H1 (cell line): ENCODE measurements at regions not wholly inside any gene's neighbourhood (a gene's known extent, or its start where the extent isn't known, plus 50 kb on each side); places are given as distances from the start of the nearest gene placed in this dataset.

Experiments used
- CTCF ChIA-PET: fragments of 300-600 bp; sonication (Branson Sonifier 250); formaldehyde crosslinking; loops from one replicate; lab custom pipeline; 2021; ENCODE audit not compliant: partially characterized antibody; lab: Charles Lee
- POLR2A ChIA-PET: fragments of 300-600 bp; sonication (Branson Sonifier 250); formaldehyde crosslinking; loops from one replicate; lab custom pipeline; 2021; ENCODE audit warnings: inconsistent platforms; ENCODE audit not compliant: partially characterized antibody; lab: Charles Lee
- DNase-seq, 2 experiments: peaks; one replicate each; pipeline versions ENCODE4 v3.0.0 to v3.0.0-alpha.2; 2010 to 2022; ENCODE audit warnings: low spot score in 2 of 2, low read depth in 1 of 2, mixed read lengths in 1 of 2
- FAIRE-seq: peaks from 2 replicates; lab custom pipeline; 2011; peaks lifted over from hg19 to GRCh38; lab: Jason Lieb, UNC
- H2AFZ ChIP-seq: 2 replicates; pipeline ENCODE4 v1.8.1; 2012; ENCODE audit warnings: low read length, inconsistent platforms
- H2AK5ac ChIP-seq: 2 replicates; pipeline ENCODE4 v1.6.1; 2013; ENCODE audit warnings: low read depth, low read length
- H2BK120ac ChIP-seq: replicated peaks from 2 replicates; pipeline ENCODE3; 2013; ENCODE audit warnings: low read depth, low read length, inconsistent platforms
- H2BK12ac ChIP-seq: 2 replicates; pipeline ENCODE4 v1.6.1; 2013; ENCODE audit warnings: low read depth, low read length
- H2BK15ac ChIP-seq: 2 replicates; pipeline ENCODE4 v1.6.1; 2013; ENCODE audit warnings: low read length
- H2BK20ac ChIP-seq: 2 replicates; pipeline ENCODE4 v1.6.1; 2013; ENCODE audit warnings: low read length
- H2BK5ac ChIP-seq: 2 replicates; pipeline ENCODE4 v1.6.1; 2013; ENCODE audit warnings: low read depth, low read length
- H3K14ac ChIP-seq: 2 replicates; pipeline ENCODE4 v1.6.1; 2013; ENCODE audit warnings: inconsistent platforms; ENCODE audit not compliant: insufficient read length
- H3K18ac ChIP-seq: 2 replicates; pipeline ENCODE4 v1.6.1; 2013; ENCODE audit warnings: low read length; ENCODE audit errors: extremely low read depth
- H3K23ac ChIP-seq: 2 replicates; pipeline ENCODE4 v1.6.1; 2013; ENCODE audit warnings: inconsistent platforms; ENCODE audit not compliant: insufficient read length
- H3K23me2 ChIP-seq: 2 replicates; pipeline ENCODE4 v1.6.1; 2013; ENCODE audit warnings: low read depth, low read length
- H3K27ac ChIP-seq: 2 replicates; pipeline ENCODE4 v1.6.1; 2011; ENCODE audit warnings: low read depth, low read length, inconsistent platforms
- H3K27me3 ChIP-seq, 4 experiments: replicated peaks in 1 of 4; 1 replicate in 1 of 4; 2 replicates in 3 of 4; pipeline versions ENCODE4 v1.6.1 to v1.8.1; 2011 to 2013; ENCODE audit warnings: low read length in 3 of 4, mild to moderate bottlenecking in 3 of 4, inconsistent platforms in 2 of 4, mixed read lengths in 2 of 4, moderate library complexity in 1 of 4; ENCODE audit not compliant: control insufficient read depth in 3 of 4, insufficient read depth in 3 of 4; ENCODE audit errors: extremely low read depth in 1 of 4
- H3K36me3 ChIP-seq, 4 experiments: 2 replicates each; pipeline versions ENCODE4 v1.6.1 to v1.8.1; 2011 to 2013; ENCODE audit warnings: mild to moderate bottlenecking in 4 of 4, low read length in 3 of 4, moderate library complexity in 2 of 4, control low read depth in 1 of 4, inconsistent platforms in 1 of 4; ENCODE audit not compliant: insufficient read depth in 4 of 4, control insufficient read depth in 2 of 4
- H3K4ac ChIP-seq: replicated peaks from 2 replicates; pipeline ENCODE3; 2013; ENCODE audit warnings: low read length, low read depth, mixed read lengths, inconsistent platforms; ENCODE audit not compliant: insufficient read length
- H3K4me1 ChIP-seq, 4 experiments: replicated peaks in 1 of 4; 1 replicate in 1 of 4; 2 replicates in 3 of 4; pipeline versions ENCODE4 v1.6.1 to v1.8.1; 2011 to 2013; ENCODE audit warnings: low read length in 3 of 4, inconsistent platforms in 2 of 4, mixed read lengths in 1 of 4; ENCODE audit not compliant: insufficient read depth in 4 of 4, control insufficient read depth in 3 of 4
- H3K4me2 ChIP-seq, 2 experiments: 2 replicates each; pipeline versions ENCODE4 v1.6.1 to v1.8.1; 2011 to 2013; ENCODE audit warnings: low read depth in 2 of 2, low read length in 2 of 2, control low read depth in 1 of 2, inconsistent platforms in 1 of 2, mild to moderate bottlenecking in 1 of 2; ENCODE audit not compliant: insufficient read depth in 1 of 2
- H3K4me3 ChIP-seq, 4 experiments: fragments of 200-600, 300-600 bp in 1 of 4; sonication (generic), shearing (Covaris generic), sonication (Bioruptor Twin) in 1 of 4; 2 replicates each; pipeline versions ENCODE4 v1.5.1 to v1.8.1; 2011 to 2016; ENCODE audit warnings: low read length in 4 of 4, low read depth in 3 of 4, control low read depth in 2 of 4, inconsistent platforms in 2 of 4, mild to moderate bottlenecking in 2 of 4, mixed read lengths in 1 of 4, moderate library complexity in 1 of 4; ENCODE audit not compliant: insufficient read depth in 2 of 4; ENCODE audit errors: extremely low read depth in 1 of 4
- H3K56ac ChIP-seq: replicated peaks from 2 replicates; pipeline ENCODE3; 2013; ENCODE audit warnings: low read depth, mild to moderate bottlenecking, mixed read lengths, low read length, inconsistent platforms; ENCODE audit not compliant: insufficient read length
- H3K79me1 ChIP-seq: 2 replicates; pipeline ENCODE4 v1.6.1; 2013; ENCODE audit warnings: low read depth, low read length, control low read depth
- H3K79me2 ChIP-seq, 2 experiments: 2 replicates each; pipeline versions ENCODE4 v1.6.1 to v1.8.1; 2012 to 2013; ENCODE audit warnings: low read length in 2 of 2, mild to moderate bottlenecking in 2 of 2, inconsistent platforms in 1 of 2; ENCODE audit not compliant: insufficient read depth in 2 of 2, control insufficient read depth in 1 of 2
- H3K9ac ChIP-seq, 4 experiments: replicated peaks in 1 of 4; 1 replicate in 1 of 4; 2 replicates in 3 of 4; pipeline versions ENCODE4 v1.6.1 to v1.8.1; 2011 to 2013; ENCODE audit warnings: low read depth in 3 of 4, low read length in 3 of 4, control low read depth in 2 of 4, mild to moderate bottlenecking in 2 of 4, moderate library complexity in 2 of 4, inconsistent platforms in 1 of 4; ENCODE audit errors: extremely low read depth in 1 of 4
- H3K9me3 ChIP-seq, 2 experiments: 2 replicates each; pipeline versions ENCODE4 v1.6.1 to v1.8.1; 2012 to 2013; ENCODE audit warnings: mild to moderate bottlenecking in 2 of 2, moderate library complexity in 2 of 2, control low read depth in 1 of 2, inconsistent platforms in 1 of 2, low read depth in 1 of 2, low read length in 1 of 2, mixed read lengths in 1 of 2; ENCODE audit not compliant: insufficient read depth in 2 of 2
- H4K20me1 ChIP-seq, 2 experiments: replicated peaks in 1 of 2; 2 replicates each; pipeline versions ENCODE3 to v1.8.1; 2011 to 2013; ENCODE audit warnings: inconsistent platforms in 2 of 2, low read length in 2 of 2, mild to moderate bottlenecking in 1 of 2; ENCODE audit not compliant: insufficient read depth in 2 of 2, control insufficient read depth in 1 of 2
- H4K5ac ChIP-seq: 2 replicates; pipeline ENCODE4 v1.6.1; 2013; ENCODE audit warnings: low read length, low read depth, mixed read lengths, inconsistent platforms; ENCODE audit not compliant: insufficient read length
- H4K8ac ChIP-seq: 2 replicates; pipeline ENCODE4 v1.8.0; 2013; ENCODE audit warnings: mild to moderate bottlenecking, moderate library complexity, low read length, inconsistent platforms; ENCODE audit not compliant: insufficient read depth; ENCODE audit errors: extremely low read depth
- H4K91ac ChIP-seq: replicated peaks from 2 replicates; pipeline ENCODE3; 2013; ENCODE audit warnings: low read length, mixed read lengths, inconsistent platforms; ENCODE audit not compliant: insufficient read length
- BCL11A ChIP-seq, 2 experiments: IDR thresholded peaks; one replicate each; pipeline ENCODE4 v1.6.1; 2011; ENCODE audit warnings: low read depth in 2 of 2, low read length in 2 of 2, mild to moderate bottlenecking in 2 of 2
- CHD1 ChIP-seq: IDR thresholded peaks from 2 replicates; pipeline ENCODE4 v1.6.1; 2012; ENCODE audit warnings: low read depth, low read length, improper control_type of control experiment
- FOSL1 ChIP-seq: IDR thresholded peaks from 2 replicates; pipeline ENCODE4 v1.6.1; 2011; ENCODE audit warnings: mild to moderate bottlenecking, low read depth, low read length, moderate library complexity; ENCODE audit not compliant: insufficient read depth
- GTF2F1 ChIP-seq: IDR thresholded peaks from 2 replicates; pipeline ENCODE4 v1.6.1; 2012; ENCODE audit warnings: low read depth, low read length, improper control_type of control experiment, borderline replicate concordance
- KDM5A ChIP-seq: fragments of 200-600 bp; IDR thresholded peaks from 2 replicates; pipeline ENCODE4 v1.7.1; 2012; ENCODE audit warnings: mild to moderate bottlenecking, low read length, inconsistent platforms, mixed read lengths
- NRF1 ChIP-seq: IDR thresholded peaks from 2 replicates; pipeline ENCODE4 v1.6.1; 2011; ENCODE audit warnings: mild to moderate bottlenecking, low read depth, low read length, improper control_type of control experiment
- POLR2AphosphoS5 ChIP-seq: IDR thresholded peaks from 2 replicates; pipeline ENCODE4 v1.6.1; 2011; ENCODE audit warnings: low read depth, low read length
- RFX5 ChIP-seq: IDR thresholded peaks from 2 replicates; pipeline ENCODE4 v1.6.1; 2011; ENCODE audit warnings: low read depth, low read length, improper control_type of control experiment, borderline replicate concordance
- TAF1 ChIP-seq: IDR thresholded peaks from 2 replicates; pipeline ENCODE4 v1.6.1; 2011; ENCODE audit warnings: mild to moderate bottlenecking, low read depth, low read length
- TEAD4 ChIP-seq: IDR thresholded peaks from 2 replicates; pipeline ENCODE4 v1.6.1; 2012; ENCODE audit warnings: low read depth, low read length, inconsistent platforms, mixed read lengths
- WGBS, 2 experiments: shearing (Covaris generic) in 1 of 2; methylation state at CpG; one replicate each; pipeline versions ENCODE4 v1.1.6 to v1.1.7; 2013 to 2015; ENCODE audit warnings: low lambda C conversion rate in 2 of 2, mixed read lengths in 2 of 2, inconsistent platforms in 1 of 2, low coverage in 1 of 2, missing lambda C conversion rate in 1 of 2; ENCODE audit not compliant: insufficient replicate concordance in 2 of 2, insufficient coverage in 1 of 2, insufficient read length in 1 of 2; ENCODE audit errors: extremely low coverage in 1 of 2, missing lambda C conversion rate in 1 of 2; 5-methylcytosine and 5-hydroxymethylcytosine counted together

DNA sequence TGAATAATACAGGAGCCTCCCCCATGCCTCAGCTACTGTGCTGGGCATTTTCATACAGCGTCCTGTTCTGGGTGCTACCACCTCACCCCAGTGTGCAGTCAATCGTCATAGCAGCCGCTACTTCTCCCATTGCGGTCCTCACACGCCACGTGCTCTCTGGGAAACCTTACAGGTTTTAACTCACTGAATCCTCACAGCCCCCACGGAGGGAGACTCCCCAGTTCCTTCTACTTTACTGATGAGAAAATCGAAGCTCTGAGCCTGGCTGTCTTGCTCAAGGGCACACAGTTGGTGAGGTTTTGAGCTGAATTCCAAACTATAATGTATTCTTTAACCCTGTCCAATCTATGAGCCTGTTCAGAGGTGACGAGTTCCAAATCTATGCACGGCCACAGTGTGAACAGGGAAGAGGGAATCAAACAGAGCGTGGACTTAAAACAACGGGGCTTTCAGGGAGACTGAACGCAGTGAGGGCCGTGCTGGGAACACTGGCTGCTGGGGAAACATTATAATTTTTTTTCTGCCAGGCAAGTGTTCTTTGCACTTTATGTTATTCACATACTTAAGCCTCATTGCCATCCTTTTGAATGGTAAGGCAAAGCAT lies 421.5 kb downstream of the BRD1 start:
- Histone ChIP-seq H4K5ac (no peak overlapping the region), H3K4me1 (no peaks in the 10 kb centered on the region), H3K9me3 (no peaks in the 10 kb centered on the region; a peak in 1 of 4 replicates), H3K27ac (no peak overlapping the region), H4K20me1 (no peaks in the 10 kb centered on the region), H3K4me2 (no peak overlapping the region), H3K9ac (no peak overlapping the region), H3K23me2 (no peaks in the 10 kb centered on the region; the same call in 1 of the 2 replicates), H2AK5ac (no peak overlapping the region), H3K27me3 (no peaks in the 10 kb centered on the region), H3K4me3 (no peak overlapping the region), H3K14ac (no peak overlapping the region), H2AFZ (no peak overlapping the region), H2BK5ac (no peak overlapping the region), H3K23ac (no peak overlapping the region), H3K18ac (no peak overlapping the region), H4K8ac (no peak overlapping the region), H2BK20ac (no peak overlapping the region), H4K91ac (no peak overlapping the region), H3K4ac (no peak overlapping the region), H2BK120ac (no peak overlapping the region), H3K56ac (no peak overlapping the region), H3K79me1 (no peaks in the 10 kb centered on the region), H2BK15ac (no peak overlapping the region), H3K36me3 (no peaks in the 10 kb centered on the region), H2BK12ac (no peak overlapping the region), H3K79me2 (no peaks in the 10 kb centered on the region)
- 85% methylated on average over 14 of the region's 14 CpGs; no CpG with 5 or more reads in 1 of the 2 experiments for WGBS, 2 experiments
- CTCF ChIA-PET = interaction anchor here (0.8 kb wide), 1 partner anchor 9 kb away, joined by 3 read pairs; no protein-coding TSS in a partner anchor
- TF ChIP-seq POLR2AphosphoS5 = no peak
- no peak for TF ChIP-seq TAF1
- no peak for TF ChIP-seq FOSL1
- TF ChIP-seq BCL11A (IDR thresholded peaks at IDR 0.05; ENCODE audit: low read depth in 2 of 2, low read length in 2 of 2) = no peak
- TF ChIP-seq CHD1 = no peak
- no peak for TF ChIP-seq GTF2F1
- TF ChIP-seq TEAD4 = no peak
- no peak for TF ChIP-seq KDM5A
- no peak for TF ChIP-seq RFX5
- no peak for TF ChIP-seq NRF1
- POLR2A ChIA-PET = no interaction called here
- DNase-seq (no peak), FAIRE-seq (no peak)
